ENCODE measurements at regions not wholly inside any gene's neighbourhood (a gene's known extent, or its start where the extent isn't known, plus 50 kb on each side); places are given as distances from the start of the nearest gene placed in this dataset.

DNA sequence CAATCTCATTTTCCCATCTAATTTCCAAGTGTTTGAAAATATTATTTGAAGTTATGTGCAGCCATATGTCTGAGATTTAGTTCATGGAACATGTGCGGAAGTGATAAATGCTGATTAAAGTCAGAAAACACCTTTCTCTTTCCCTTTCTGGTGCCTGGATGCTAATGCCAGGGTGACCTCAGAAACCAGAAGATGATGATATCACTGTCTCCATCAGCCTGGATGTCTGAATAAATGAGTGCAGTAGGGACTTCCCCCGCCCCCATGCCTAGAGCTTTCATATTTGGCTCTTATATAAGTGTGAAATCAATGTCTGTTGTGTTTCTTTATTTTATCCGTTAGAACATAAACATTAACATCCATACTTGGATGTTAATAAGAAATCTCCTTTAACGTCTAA, 261.9 kb upstream of the LRIG3 start:
- H3K4me1 ChIP-seq (ENCODE audit: control insufficient read depth, extremely low read depth, insufficient read depth, low read length): no peaks in the 10 kb centered on the region
- no peak overlapping the region for H3K9ac ChIP-seq (ENCODE audit: insufficient read depth, low read length)
- H3K36me3 ChIP-seq (ENCODE audit: control insufficient read depth, insufficient read depth, low read length): no peaks in the 10 kb centered on the region
- peak in 1 of 2 donors; percentile 7 for DNase-seq (ENCODE audit: low read depth in 2 of 2)
- H3K4me2 ChIP-seq (ENCODE audit: extremely low read depth, insufficient read depth, low read length): no peak overlapping the region
- H3K27me3 ChIP-seq (ENCODE audit: control insufficient read depth, insufficient read depth, low read length): no peaks in the 10 kb centered on the region
- no peak overlapping the region for H2AFZ ChIP-seq (ENCODE audit: low read length)
- TF ChIP-seq EZH2 (IDR thresholded peaks at IDR 0.05; ENCODE audit: low read length, missing control alignments): no peak
- TF ChIP-seq, protein P1, sequence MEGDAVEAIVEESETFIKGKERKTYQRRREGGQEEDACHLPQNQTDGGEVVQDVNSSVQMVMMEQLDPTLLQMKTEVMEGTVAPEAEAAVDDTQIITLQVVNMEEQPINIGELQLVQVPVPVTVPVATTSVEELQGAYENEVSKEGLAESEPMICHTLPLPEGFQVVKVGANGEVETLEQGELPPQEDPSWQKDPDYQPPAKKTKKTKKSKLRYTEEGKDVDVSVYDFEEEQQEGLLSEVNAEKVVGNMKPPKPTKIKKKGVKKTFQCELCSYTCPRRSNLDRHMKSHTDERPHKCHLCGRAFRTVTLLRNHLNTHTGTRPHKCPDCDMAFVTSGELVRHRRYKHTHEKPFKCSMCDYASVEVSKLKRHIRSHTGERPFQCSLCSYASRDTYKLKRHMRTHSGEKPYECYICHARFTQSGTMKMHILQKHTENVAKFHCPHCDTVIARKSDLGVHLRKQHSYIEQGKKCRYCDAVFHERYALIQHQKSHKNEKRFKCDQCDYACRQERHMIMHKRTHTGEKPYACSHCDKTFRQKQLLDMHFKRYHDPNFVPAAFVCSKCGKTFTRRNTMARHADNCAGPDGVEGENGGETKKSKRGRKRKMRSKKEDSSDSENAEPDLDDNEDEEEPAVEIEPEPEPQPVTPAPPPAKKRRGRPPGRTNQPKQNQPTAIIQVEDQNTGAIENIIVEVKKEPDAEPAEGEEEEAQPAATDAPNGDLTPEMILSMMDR (conservative IDR thresholded peaks at IDR 0.05 in 1 of 2, IDR thresholded peaks at IDR 0.05 in 1 of 2; ENCODE audit: low read depth in 1 of 2, low read length in 2 of 2): no peak
- H3K27ac ChIP-seq (ENCODE audit: insufficient read depth, low read length): no peak overlapping the region
- no peaks in the 10 kb centered on the region for H3K9me3 ChIP-seq (ENCODE audit: control insufficient read depth, insufficient read depth, low read depth, low read length)
- no peaks in the 10 kb centered on the region for H3K79me2 ChIP-seq (ENCODE audit: control insufficient read depth, insufficient read depth, low read length)
- no peak overlapping the region for H3K4me3 ChIP-seq (replicated peaks in 1 of 4; ENCODE audit: control extremely low read depth in 1 of 4, insufficient read depth in 1 of 4, low read depth in 3 of 4, low read length in 4 of 4)
- H4K20me1 ChIP-seq (ENCODE audit: control insufficient read depth, extremely low read depth, insufficient read depth, low read length): no peaks in the 10 kb centered on the region

DNA sequence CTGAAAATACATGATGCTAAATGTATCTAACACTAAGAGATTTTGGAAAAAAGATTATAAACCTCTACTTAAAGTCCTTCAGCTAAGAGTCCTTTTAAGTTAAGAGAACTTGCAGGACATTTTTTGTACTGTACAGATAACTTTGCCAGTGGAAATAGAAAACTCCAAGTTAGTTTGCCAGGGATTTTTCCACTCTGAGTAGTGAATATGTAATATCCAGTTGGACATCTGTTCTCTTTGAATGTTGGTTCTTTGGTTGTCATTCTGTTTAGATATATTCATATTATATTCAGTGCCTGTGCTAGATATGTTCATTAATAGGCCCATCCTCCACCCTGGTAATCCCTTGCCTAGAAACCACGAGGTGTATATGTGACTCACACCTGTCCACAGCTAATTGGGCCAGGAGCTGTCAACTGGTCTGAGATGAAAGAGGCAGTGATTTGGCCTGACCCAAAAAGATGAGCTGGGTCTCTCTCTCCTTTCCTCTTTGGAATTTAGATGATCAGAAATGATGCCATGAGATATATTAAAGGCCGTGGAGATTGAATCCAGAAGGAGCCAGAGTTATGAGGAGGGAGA, 261.0 kb upstream of the LRIG3 start:
- H3K27me3 ChIP-seq (ENCODE audit: control insufficient read depth, insufficient read depth, low read length): no peaks in the 10 kb centered on the region
- TF ChIP-seq, protein P1 (conservative IDR thresholded peaks at IDR 0.05 in 1 of 2, IDR thresholded peaks at IDR 0.05 in 1 of 2; ENCODE audit: low read depth in 1 of 2, low read length in 2 of 2): no peak
- no peak for TF ChIP-seq EZH2 (IDR thresholded peaks at IDR 0.05; ENCODE audit: low read length, missing control alignments)

DNA sequence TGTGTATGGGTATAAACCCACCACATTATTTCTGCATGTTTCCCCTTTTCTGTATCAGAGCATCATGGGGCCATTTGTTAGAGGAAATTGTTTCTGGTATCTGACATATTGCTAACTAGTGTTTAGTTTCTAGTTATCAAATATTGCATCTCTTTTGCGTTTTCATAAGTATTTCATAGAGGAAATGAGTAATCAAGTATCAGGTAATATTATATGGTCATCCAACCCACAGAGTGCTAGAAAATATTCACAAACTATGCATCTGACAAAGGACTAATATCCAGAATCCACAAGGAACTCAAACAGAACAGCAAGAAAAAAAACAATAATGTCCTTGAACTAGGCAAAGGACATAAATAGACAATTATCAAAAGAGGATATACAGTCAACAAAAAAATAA, 258.9 kb upstream of the LRIG3 start:
- Histone ChIP-seq H3K4me1 (ENCODE audit: control insufficient read depth, extremely low read depth, insufficient read depth, low read length) (no peaks in the 10 kb centered on the region), H3K79me2 (ENCODE audit: control insufficient read depth, insufficient read depth, low read length) (no peaks in the 10 kb centered on the region), H3K27me3 (ENCODE audit: control insufficient read depth, insufficient read depth, low read length) (no peaks in the 10 kb centered on the region), H3K9me3 (ENCODE audit: control insufficient read depth, insufficient read depth, low read depth, low read length) (no peaks in the 10 kb centered on the region), H3K4me3 (replicated peaks in 1 of 4; ENCODE audit: control extremely low read depth in 1 of 4, insufficient read depth in 1 of 4, low read depth in 3 of 4, low read length in 4 of 4) (no peak overlapping the region), H3K9ac (ENCODE audit: insufficient read depth, low read length) (no peak overlapping the region), H3K36me3 (ENCODE audit: control insufficient read depth, insufficient read depth, low read length) (no peaks in the 10 kb centered on the region), H3K4me2 (ENCODE audit: extremely low read depth, insufficient read depth, low read length) (no peak overlapping the region), H2AFZ (ENCODE audit: low read length) (no peak overlapping the region), H3K27ac (ENCODE audit: insufficient read depth, low read length) (no peak overlapping the region), H4K20me1 (ENCODE audit: control insufficient read depth, extremely low read depth, insufficient read depth, low read length) (no peaks in the 10 kb centered on the region)
- TF ChIP-seq EZH2 (IDR thresholded peaks at IDR 0.05; ENCODE audit: low read length, missing control alignments): no peak
- TF ChIP-seq, protein P1 (conservative IDR thresholded peaks at IDR 0.05 in 1 of 2, IDR thresholded peaks at IDR 0.05 in 1 of 2; ENCODE audit: low read depth in 1 of 2, low read length in 2 of 2): no peak
- DNase-seq (ENCODE audit: low read depth in 2 of 2): peak in 1 of 2 donors; percentile 5

More for the DNA sequence above, 261.0 kb upstream of the LRIG3 start:
- H3K9me3 ChIP-seq (ENCODE audit: control insufficient read depth, insufficient read depth, low read depth, low read length): no peaks in the 10 kb centered on the region
- H2AFZ ChIP-seq (ENCODE audit: low read length): no peak overlapping the region
- H3K36me3 ChIP-seq (ENCODE audit: control insufficient read depth, insufficient read depth, low read length): no peaks in the 10 kb centered on the region
- H3K79me2 ChIP-seq (ENCODE audit: control insufficient read depth, insufficient read depth, low read length): no peaks in the 10 kb centered on the region
- no peaks in the 10 kb centered on the region for H3K4me1 ChIP-seq (ENCODE audit: control insufficient read depth, extremely low read depth, insufficient read depth, low read length)
- no peak overlapping the region for H3K27ac ChIP-seq (ENCODE audit: insufficient read depth, low read length)
- no peak overlapping the region for H3K4me2 ChIP-seq (ENCODE audit: extremely low read depth, insufficient read depth, low read length)
- no peak overlapping the region for H3K9ac ChIP-seq (ENCODE audit: insufficient read depth, low read length)
- no peaks in the 10 kb centered on the region for H4K20me1 ChIP-seq (ENCODE audit: control insufficient read depth, extremely low read depth, insufficient read depth, low read length)
- H3K4me3 ChIP-seq (replicated peaks in 1 of 4; ENCODE audit: control extremely low read depth in 1 of 4, insufficient read depth in 1 of 4, low read depth in 3 of 4, low read length in 4 of 4): no peak overlapping the region
- no peak for DNase-seq (ENCODE audit: low read depth in 2 of 2)
